Tibial nerve (tissue), 4 donors: ENCODE measurements at regions not wholly inside any gene's neighbourhood (a gene's known extent, or its start where the extent isn't known, plus 50 kb on each side); places are given as distances from the start of the nearest gene placed in this dataset. TPM values are rescaled to one million over a fixed set of nuclear protein-coding genes. Genes with fewer than 3 reads are reported as not detected.
A peak's percentile ranks its signal among the peaks of the same experiment; 100 is the strongest.

Source experiments
- DNase-seq, 2 donors: peaks; one replicate each; pipeline ENCODE4 v3.0.0-alpha.2; 2019; ENCODE audit warnings: low spot score in 2 of 2
- H3K27ac ChIP-seq, 4 donors: fragments of 200-600 bp; sonication (generic) in 3 of 4; one replicate each; pipeline ENCODE4 v1.5.1; 2017 to 2019; ENCODE audit warnings: mild to moderate bottlenecking in 1 of 4
- H3K27me3 ChIP-seq, 2 donors: fragments of 200-600 bp; sonication (generic) in 1 of 2; one replicate each; pipeline versions ENCODE4 v1.5.1 to v1.6.0; 2017 to 2019
- H3K36me3 ChIP-seq, 3 donors: fragments of 200-600 bp; sonication (generic); one replicate each; pipeline ENCODE4 v1.5.1; 2018 to 2019
- H3K4me1 ChIP-seq, 4 donors: fragments of 200-600 bp; sonication (generic) in 3 of 4; one replicate each; pipeline ENCODE4 v1.5.1; 2017 to 2019
- H3K4me3 ChIP-seq, 4 donors: fragments of 200-600 bp; sonication (generic) in 3 of 4; one replicate each; pipeline ENCODE4 v1.5.1; 2017 to 2019; ENCODE audit warnings: mild to moderate bottlenecking in 1 of 4, moderate library complexity in 1 of 4
- H3K9me3 ChIP-seq, 4 donors: fragments of 200-600 bp; sonication (generic) in 3 of 4; one replicate each; pipeline ENCODE4 v1.5.1; 2017 to 2019
- CTCF ChIP-seq, 5 experiments: fragments of 200-600 bp in 3 of 5; fragments of 450-650 bp in 2 of 5; sonication (generic) in 3 of 5; IDR thresholded peaks; one replicate each; pipeline ENCODE4 v1.5.1; 2016 to 2019; ENCODE audit warnings: antibody characterized with exemption in 5 of 5, mild to moderate bottlenecking in 3 of 5, moderate library complexity in 2 of 5
- EP300 ChIP-seq, 2 donors: sonication (generic); formaldehyde crosslinking; IDR thresholded peaks; one replicate each; pipeline ENCODE4 v1.6.1; 2017; ENCODE audit warnings: antibody characterized with exemption in 2 of 2, mild to moderate bottlenecking in 1 of 2
- POLR2A ChIP-seq, 2 donors: fragments of 450-650 bp; IDR thresholded peaks; one replicate each; pipeline ENCODE4 v1.6.1; 2017; ENCODE audit warnings: antibody characterized with exemption in 2 of 2, mild to moderate bottlenecking in 2 of 2, moderate library complexity in 2 of 2
- WGBS, 2 donors: methylation state at CpG; one replicate each; pipeline ENCODE4 v1.1.5; 2018; 5-methylcytosine and 5-hydroxymethylcytosine counted together
- small RNA-seq: library from RNA; depleted of rRNA; stranded (forward); fragments of <200 nt; gene quantifications from one replicate; pipeline ENCODE3, GENCODE V24; 2016

- no peak overlapping the region for H3K4me3 ChIP-seq
Measured at GRCh38 chrX:73903941-73904340, 51.4 kb upstream of the XIST start.

More at GRCh38 chrX:73903941-73904340, 51.4 kb upstream of the XIST start:
- H3K27ac ChIP-seq: no peak overlapping the region
- no peak for DNase-seq
- H3K4me1 ChIP-seq: no peaks in the 10 kb centered on the region
- 54 to 73% methylated on average over 3 of the region's 3 CpGs for WGBS, 2 donors
- H3K27me3 ChIP-seq: no peaks in the 10 kb centered on the region
- H3K36me3 ChIP-seq: no peaks in the 10 kb centered on the region
- H3K9me3 ChIP-seq: peaks cover 0 to 7% (median 0%) of the 10 kb centered on the region in 4 donors
- no peak for TF ChIP-seq POLR2A (IDR thresholded peaks at IDR 0.05)
- no peak for TF ChIP-seq EP300 (IDR thresholded peaks at IDR 0.05)
- TF ChIP-seq CTCF (IDR thresholded peaks at IDR 0.05): no peak

Small RNAs in the stretch of these regions (small RNA-seq; reads per million reads assigned to genes)
- gene ATP5MDP1 (not detected), gene DDX3P2 (not detected), gene MIR374B (7.4 reads per million, percentile 88 among the genes with 10 or more reads in this experiment), gene MIR421 (29.7 reads per million, percentile 93 among the genes with 10 or more reads in this experiment), gene RF02124 (not detected), gene RF02125 (not detected)
